Karpas-422 (cell line): ENCODE measurements at regions not wholly inside any gene's neighbourhood (a gene's known extent, or its start where the extent isn't known, plus 50 kb on each side); places are given as distances from the start of the nearest gene placed in this dataset.

ENCODE experiments used
- DNase-seq: peaks from one replicate; pipeline ENCODE4 v3.0.0-alpha.2; 2015
- H2AFZ ChIP-seq: fragments of 200-600 bp; sonication (generic); 2 replicates; pipeline ENCODE4 v1.6.1; 2014; ENCODE audit warnings: antibody characterized with exemption, low read length, mixed read lengths
- H3K27ac ChIP-seq: fragments of 200-600 bp; sonication (generic); 2 replicates; pipeline ENCODE4 v1.5.1; 2014; ENCODE audit warnings: mild to moderate bottlenecking, low read length, moderate library complexity
- H3K27me3 ChIP-seq: fragments of 200-600 bp; sonication (generic); 2 replicates; pipeline ENCODE4 v1.6.1; 2014; ENCODE audit warnings: low read length, mixed read lengths
- H3K36me3 ChIP-seq: fragments of 200-600 bp; sonication (generic); 2 replicates; pipeline ENCODE4 v1.6.1; 2014; ENCODE audit warnings: low read length, mixed read lengths; ENCODE audit not compliant: insufficient read depth
- H3K4me1 ChIP-seq: fragments of 200-600 bp; sonication (generic); 2 replicates; pipeline ENCODE4 v1.6.1; 2014; ENCODE audit warnings: mild to moderate bottlenecking, low read length, mixed read lengths
- H3K4me2 ChIP-seq: fragments of 200-600 bp; sonication (generic); 2 replicates; pipeline ENCODE4 v1.6.1; 2014; ENCODE audit warnings: low read length, low read depth, mild to moderate bottlenecking; ENCODE audit not compliant: poor library complexity, severe bottlenecking
- H3K4me3 ChIP-seq: fragments of 200-600 bp; sonication (generic); 2 replicates; pipeline ENCODE4 v1.5.1; 2014; ENCODE audit warnings: mild to moderate bottlenecking, antibody characterized with exemption, low read length, mixed read lengths
- H3K79me2 ChIP-seq: fragments of 200-600 bp; sonication (generic); 2 replicates; pipeline ENCODE4 v1.6.1; 2014; ENCODE audit warnings: mild to moderate bottlenecking, low read length, mixed read lengths
- H3K9ac ChIP-seq: fragments of 200-600 bp; sonication (generic); 2 replicates; pipeline ENCODE4 v1.6.0; 2014; ENCODE audit warnings: low read length
- H3K9me2 ChIP-seq: fragments of 200-600 bp; sonication (generic), shearing (Covaris generic); replicated peaks from 2 replicates; pipeline ENCODE4 v1.6.0; 2014; ENCODE audit warnings: mild to moderate bottlenecking, low read length, moderate library complexity; ENCODE audit not compliant: insufficient read depth
- H3K9me3 ChIP-seq: fragments of 300-700, 200-600 bp; sonication (generic); 2 replicates; pipeline ENCODE4 v1.6.1; 2014; ENCODE audit warnings: low read length, mixed read lengths
- H4K20me1 ChIP-seq: fragments of 200-600 bp; sonication (generic); 2 replicates; pipeline ENCODE4 v1.6.1; 2014; ENCODE audit warnings: mild to moderate bottlenecking, antibody characterized with exemption, low read length, low read depth; ENCODE audit not compliant: insufficient read depth

- H2AFZ ChIP-seq, result no peak overlapping the region
- no peaks in the 10 kb centered on the region for H3K4me1 ChIP-seq
- no peaks in the 10 kb centered on the region for H3K27me3 ChIP-seq
- DNase-seq, result no peak
- H3K9ac ChIP-seq, result no peak overlapping the region
- no peak overlapping the region for H3K27ac ChIP-seq
- no peaks in the 10 kb centered on the region for H3K9me3 ChIP-seq
- H3K79me2 ChIP-seq, result no peaks in the 10 kb centered on the region
- H3K4me2 ChIP-seq, result no peak overlapping the region
- no peaks in the 10 kb centered on the region for H3K9me2 ChIP-seq
- no peak overlapping the region for H3K4me3 ChIP-seq
- no peaks in the 10 kb centered on the region for H3K36me3 ChIP-seq
- H4K20me1 ChIP-seq, result no peaks in the 10 kb centered on the region
These were observed 504.3 kb downstream of the ARHGEF28 start for GRCh38 chr5:74130155-74130897.

- no peak overlapping the region for H3K4me3 ChIP-seq
- no peak overlapping the region for H3K9ac ChIP-seq
- no peak for DNase-seq
- no peak overlapping the region for H3K4me2 ChIP-seq
- H3K27me3 ChIP-seq, result no peaks in the 10 kb centered on the region
- H2AFZ ChIP-seq, result no peak overlapping the region
- H3K79me2 ChIP-seq, result no peaks in the 10 kb centered on the region
- no peaks in the 10 kb centered on the region for H4K20me1 ChIP-seq
- H3K4me1 ChIP-seq, result no peaks in the 10 kb centered on the region
- H3K27ac ChIP-seq, result no peak overlapping the region
- H3K9me2 ChIP-seq, result no peaks in the 10 kb centered on the region
- H3K36me3 ChIP-seq, result no peaks in the 10 kb centered on the region
- H3K9me3 ChIP-seq, result no peaks in the 10 kb centered on the region
These were observed 501.7 kb downstream of the ARHGEF28 start for GRCh38 chr5:74127381-74128320.

- Histone ChIP-seq H3K79me2 (no peaks in the 10 kb centered on the region), H2AFZ (no peak overlapping the region), H3K27me3 (no peaks in the 10 kb centered on the region), H3K4me1 (no peaks in the 10 kb centered on the region), H3K9ac (no peak overlapping the region), H3K4me2 (no peak overlapping the region), H3K27ac (no peak overlapping the region), H3K4me3 (no peak overlapping the region), H3K36me3 (no peaks in the 10 kb centered on the region), H4K20me1 (no peaks in the 10 kb centered on the region), H3K9me2 (no peaks in the 10 kb centered on the region), H3K9me3 (no peaks in the 10 kb centered on the region)
- DNase-seq, result no peak
These were observed 500.3 kb downstream of the ARHGEF28 start for GRCh38 chr5:74126294-74126693.

GRCh38 chr5:74124826-74125225, 498.8 kb downstream of the ARHGEF28 start:
- no peak overlapping the region for H2AFZ ChIP-seq
- no peaks in the 10 kb centered on the region for H3K4me1 ChIP-seq
- no peak overlapping the region for H3K4me2 ChIP-seq
- H3K27ac ChIP-seq, result no peak overlapping the region
- H3K79me2 ChIP-seq, result no peaks in the 10 kb centered on the region
- no peaks in the 10 kb centered on the region for H3K9me3 ChIP-seq
- no peaks in the 10 kb centered on the region for H3K36me3 ChIP-seq
- no peaks in the 10 kb centered on the region for H4K20me1 ChIP-seq
- no peak for DNase-seq
- H3K9me2 ChIP-seq, result no peaks in the 10 kb centered on the region
- H3K27me3 ChIP-seq, result no peaks in the 10 kb centered on the region
- H3K9ac ChIP-seq, result no peak overlapping the region
- no peak overlapping the region for H3K4me3 ChIP-seq

GRCh38 chr5:74123929-74124328, 497.9 kb downstream of the ARHGEF28 start:
- H4K20me1 ChIP-seq, result no peaks in the 10 kb centered on the region

GRCh38 chr5:74122979-74123590, 497.1 kb downstream of the ARHGEF28 start:
- no peak overlapping the region for H3K4me3 ChIP-seq
- no peak overlapping the region for H3K9ac ChIP-seq
- H3K27me3 ChIP-seq, result no peaks in the 10 kb centered on the region
- no peaks in the 10 kb centered on the region for H3K9me2 ChIP-seq
- H3K4me1 ChIP-seq, result no peaks in the 10 kb centered on the region
- no peaks in the 10 kb centered on the region for H3K36me3 ChIP-seq
- no peak overlapping the region for H3K4me2 ChIP-seq
- H3K27ac ChIP-seq, result no peak overlapping the region
- H3K79me2 ChIP-seq, result no peaks in the 10 kb centered on the region
- no peak for DNase-seq
- no peaks in the 10 kb centered on the region for H3K9me3 ChIP-seq
- H2AFZ ChIP-seq, result no peak overlapping the region
- H4K20me1 ChIP-seq, result no peaks in the 10 kb centered on the region

More at GRCh38 chr5:74123929-74124328, 497.9 kb downstream of the ARHGEF28 start:
- H3K9me2 ChIP-seq, result no peaks in the 10 kb centered on the region
- no peaks in the 10 kb centered on the region for H3K36me3 ChIP-seq
- H3K27me3 ChIP-seq, result no peaks in the 10 kb centered on the region
- no peak overlapping the region for H3K4me3 ChIP-seq
- H3K4me2 ChIP-seq, result no peak overlapping the region
- no peak for DNase-seq
- H3K4me1 ChIP-seq, result no peaks in the 10 kb centered on the region
- no peak overlapping the region for H2AFZ ChIP-seq
- H3K27ac ChIP-seq, result no peak overlapping the region
- no peaks in the 10 kb centered on the region for H3K79me2 ChIP-seq
- H3K9ac ChIP-seq, result no peak overlapping the region
- H3K9me3 ChIP-seq, result no peaks in the 10 kb centered on the region

GRCh38 chr5:74122175-74122574, 496.2 kb downstream of the ARHGEF28 start:
- Histone ChIP-seq H3K79me2 (no peaks in the 10 kb centered on the region), H4K20me1 (no peaks in the 10 kb centered on the region), H3K27me3 (no peaks in the 10 kb centered on the region), H3K4me3 (no peak overlapping the region), H3K27ac (no peak overlapping the region), H3K9me2 (no peaks in the 10 kb centered on the region), H3K36me3 (no peaks in the 10 kb centered on the region), H2AFZ (no peak overlapping the region), H3K9ac (no peak overlapping the region), H3K4me1 (no peaks in the 10 kb centered on the region), H3K9me3 (no peaks in the 10 kb centered on the region), H3K4me2 (no peak overlapping the region)
- DNase-seq, result no peak

GRCh38 chr5:74120585-74120984, 494.6 kb downstream of the ARHGEF28 start:
- Histone ChIP-seq H3K4me1 (no peaks in the 10 kb centered on the region), H3K4me2 (no peak overlapping the region)
- no peak for DNase-seq

More at GRCh38 chr5:74120585-74120984, 494.6 kb downstream of the ARHGEF28 start:
- no peaks in the 10 kb centered on the region for H4K20me1 ChIP-seq
- H3K27me3 ChIP-seq, result no peaks in the 10 kb centered on the region
- no peak overlapping the region for H2AFZ ChIP-seq
- no peaks in the 10 kb centered on the region for H3K36me3 ChIP-seq
- no peaks in the 10 kb centered on the region for H3K9me3 ChIP-seq
- H3K27ac ChIP-seq, result no peak overlapping the region
- no peak overlapping the region for H3K9ac ChIP-seq
- no peaks in the 10 kb centered on the region for H3K9me2 ChIP-seq
- H3K79me2 ChIP-seq, result no peaks in the 10 kb centered on the region
- H3K4me3 ChIP-seq, result no peak overlapping the region
